ENCODE measurements at regions not wholly inside any gene's neighbourhood (a gene's known extent, or its start where the extent isn't known, plus 50 kb on each side); places are given as distances from the start of the nearest gene placed in this dataset.
A peak's percentile ranks its signal among the peaks of the same experiment; 100 is the strongest.

- H3K79me2 ChIP-seq (ENCODE audit: control insufficient read depth, insufficient read depth, low read length, poor library complexity): no peaks in the 10 kb centered on the region
- no peaks in the 10 kb centered on the region for H3K36me3 ChIP-seq (ENCODE audit: control insufficient read depth in 1 of 2, insufficient read depth in 2 of 2, low read length in 2 of 2)
- no peak overlapping the region for H3K23ac ChIP-seq (ENCODE audit: low read length)
Observed at GRCh38 chr6:71496018-71496721, 207.6 kb downstream of the OGFRL1 start.

GRCh38 chr6:71496722-71497033 is 208.1 kb downstream of the OGFRL1 start:
- no peaks in the 10 kb centered on the region for H3K36me3 ChIP-seq (ENCODE audit: control insufficient read depth in 1 of 2, insufficient read depth in 2 of 2, low read length in 2 of 2)
- no peak overlapping the region for H3K27ac ChIP-seq (ENCODE audit: low read depth, low read length)

More at GRCh38 chr6:71496018-71496721, 207.6 kb downstream of the OGFRL1 start:
- Histone ChIP-seq H3K14ac (ENCODE audit: low read length) (no peak overlapping the region), H2AK5ac (ENCODE audit: low read length) (no peak overlapping the region), H3K4me1 (ENCODE audit: control insufficient read depth in 1 of 2, insufficient read depth in 2 of 2, low read length in 2 of 2) (no peaks in the 10 kb centered on the region), H4K91ac (ENCODE audit: low read depth, low read length) (no peak overlapping the region), H3K4me2 (ENCODE audit: low read length) (no peak overlapping the region), H2BK12ac (ENCODE audit: low read length) (no peak overlapping the region), H3K18ac (ENCODE audit: low read length) (no peak overlapping the region), H2BK5ac (ENCODE audit: low read depth, low read length, poor library complexity) (no peak overlapping the region), H3K79me1 (ENCODE audit: low read length) (no peaks in the 10 kb centered on the region), H3K4me3 (ENCODE audit: low read depth, low read length) (no peak overlapping the region), H3K27me3 (ENCODE audit: insufficient read depth, low read length) (no peaks in the 10 kb centered on the region), H2AFZ (ENCODE audit: insufficient read depth, low read length, poor library complexity) (no peak overlapping the region), H3K9ac (ENCODE audit: low read length) (no peak overlapping the region), H4K8ac (ENCODE audit: low read depth, low read length) (no peak overlapping the region), H4K12ac (ENCODE audit: low read depth, low read length) (no peak overlapping the region), H3K9me3 (ENCODE audit: insufficient read depth, low read depth, low read length) (no peaks in the 10 kb centered on the region), H3K27ac (ENCODE audit: low read depth, low read length) (no peak overlapping the region), H3K4ac (ENCODE audit: low read depth, low read length) (no peak overlapping the region), H2BK120ac (ENCODE audit: insufficient read depth, low read length, poor library complexity) (peak overlapping the region; percentile 33)
- no CpG with 5 or more reads among the region's 5 CpGs for WGBS (ENCODE audit: extremely low coverage, insufficient coverage, insufficient read length)
- no peak for DNase-seq

GRCh38 chr6:71498638-71499037 is 210.0 kb downstream of the OGFRL1 start:
- H3K4me2 ChIP-seq (ENCODE audit: low read length): no peak overlapping the region
- H4K91ac ChIP-seq (ENCODE audit: low read depth, low read length): no peak overlapping the region
- H3K27ac ChIP-seq (ENCODE audit: low read depth, low read length): no peak overlapping the region
- H2BK5ac ChIP-seq (ENCODE audit: low read depth, low read length, poor library complexity): no peak overlapping the region
- no peaks in the 10 kb centered on the region for H3K79me1 ChIP-seq (ENCODE audit: low read length)
- H3K36me3 ChIP-seq (ENCODE audit: control insufficient read depth in 1 of 2, insufficient read depth in 2 of 2, low read length in 2 of 2): no peaks in the 10 kb centered on the region
- DNase-seq: peak in 1 of 2 donors; percentile 32
- no peak overlapping the region for H4K8ac ChIP-seq (ENCODE audit: low read depth, low read length)
- no peak overlapping the region for H2BK120ac ChIP-seq (ENCODE audit: insufficient read depth, low read length, poor library complexity)
- no peak overlapping the region for H2AFZ ChIP-seq (ENCODE audit: insufficient read depth, low read length, poor library complexity)
- H3K18ac ChIP-seq (ENCODE audit: low read length): no peak overlapping the region
- no peak overlapping the region for H3K9ac ChIP-seq (ENCODE audit: low read length)
- peak overlapping the region; percentile 35 for H2AK5ac ChIP-seq (ENCODE audit: low read length)
- no peak overlapping the region for H4K12ac ChIP-seq (ENCODE audit: low read depth, low read length)
- no peak overlapping the region for H3K23ac ChIP-seq (ENCODE audit: low read length)
- H3K4ac ChIP-seq (ENCODE audit: low read depth, low read length): no peak overlapping the region
- no peak overlapping the region for H3K14ac ChIP-seq (ENCODE audit: low read length)
- H2BK12ac ChIP-seq (ENCODE audit: low read length): peak overlapping the region; percentile 36
- no peaks in the 10 kb centered on the region for H3K4me1 ChIP-seq (ENCODE audit: control insufficient read depth in 1 of 2, insufficient read depth in 2 of 2, low read length in 2 of 2)
- no peaks in the 10 kb centered on the region for H3K9me3 ChIP-seq (ENCODE audit: insufficient read depth, low read depth, low read length)
- no peaks in the 10 kb centered on the region for H3K27me3 ChIP-seq (ENCODE audit: insufficient read depth, low read length)
- H3K79me2 ChIP-seq (ENCODE audit: control insufficient read depth, insufficient read depth, low read length, poor library complexity): no peaks in the 10 kb centered on the region
- no peak overlapping the region for H3K4me3 ChIP-seq (ENCODE audit: low read depth, low read length)

More at GRCh38 chr6:71496722-71497033, 208.1 kb downstream of the OGFRL1 start:
- no peak overlapping the region for H2BK120ac ChIP-seq (ENCODE audit: insufficient read depth, low read length, poor library complexity)
- WGBS (ENCODE audit: extremely low coverage, insufficient coverage, insufficient read length): no CpG with 5 or more reads among the region's 2 CpGs
- no peak overlapping the region for H4K91ac ChIP-seq (ENCODE audit: low read depth, low read length)
- H2BK12ac ChIP-seq (ENCODE audit: low read length): no peak overlapping the region
- H2BK5ac ChIP-seq (ENCODE audit: low read depth, low read length, poor library complexity): no peak overlapping the region
- no peaks in the 10 kb centered on the region for H3K79me2 ChIP-seq (ENCODE audit: control insufficient read depth, insufficient read depth, low read length, poor library complexity)
- no peak overlapping the region for H4K12ac ChIP-seq (ENCODE audit: low read depth, low read length)
- H3K9me3 ChIP-seq (ENCODE audit: insufficient read depth, low read depth, low read length): no peaks in the 10 kb centered on the region
- no peaks in the 10 kb centered on the region for H3K4me1 ChIP-seq (ENCODE audit: control insufficient read depth in 1 of 2, insufficient read depth in 2 of 2, low read length in 2 of 2)
- H3K4ac ChIP-seq (ENCODE audit: low read depth, low read length): no peak overlapping the region
- no peak overlapping the region for H3K14ac ChIP-seq (ENCODE audit: low read length)
- no peak overlapping the region for H2AFZ ChIP-seq (ENCODE audit: insufficient read depth, low read length, poor library complexity)
- no peak overlapping the region for H3K9ac ChIP-seq (ENCODE audit: low read length)
- no peak overlapping the region for H3K18ac ChIP-seq (ENCODE audit: low read length)
- H3K4me2 ChIP-seq (ENCODE audit: low read length): no peak overlapping the region
- no peak overlapping the region for H4K8ac ChIP-seq (ENCODE audit: low read depth, low read length)
- no peak overlapping the region for H2AK5ac ChIP-seq (ENCODE audit: low read length)
- no peaks in the 10 kb centered on the region for H3K27me3 ChIP-seq (ENCODE audit: insufficient read depth, low read length)
- H3K4me3 ChIP-seq (ENCODE audit: low read depth, low read length): no peak overlapping the region
- H3K23ac ChIP-seq (ENCODE audit: low read length): no peak overlapping the region
- no peaks in the 10 kb centered on the region for H3K79me1 ChIP-seq (ENCODE audit: low read length)
- DNase-seq: no peak

- Histone ChIP-seq H3K4me3 (ENCODE audit: low read depth, low read length) (no peak overlapping the region), H3K36me3 (ENCODE audit: control insufficient read depth in 1 of 2, insufficient read depth in 2 of 2, low read length in 2 of 2) (no peaks in the 10 kb centered on the region), H3K4me2 (ENCODE audit: low read length) (no peak overlapping the region), H3K14ac (ENCODE audit: low read length) (no peak overlapping the region), H3K18ac (ENCODE audit: low read length) (no peak overlapping the region), H2BK12ac (ENCODE audit: low read length) (peak overlapping the region; percentile 40), H2AK5ac (ENCODE audit: low read length) (no peak overlapping the region), H3K79me1 (ENCODE audit: low read length) (no peaks in the 10 kb centered on the region), H3K4me1 (ENCODE audit: control insufficient read depth in 1 of 2, insufficient read depth in 2 of 2, low read length in 2 of 2) (no peaks in the 10 kb centered on the region), H2BK120ac (ENCODE audit: insufficient read depth, low read length, poor library complexity) (no peak overlapping the region), H3K9ac (ENCODE audit: low read length) (no peak overlapping the region), H3K23ac (ENCODE audit: low read length) (no peak overlapping the region), H4K12ac (ENCODE audit: low read depth, low read length) (no peak overlapping the region), H3K4ac (ENCODE audit: low read depth, low read length) (no peak overlapping the region), H4K91ac (ENCODE audit: low read depth, low read length) (peak overlapping the region; percentile 14), H4K8ac (ENCODE audit: low read depth, low read length) (no peak overlapping the region), H3K79me2 (ENCODE audit: control insufficient read depth, insufficient read depth, low read length, poor library complexity) (no peaks in the 10 kb centered on the region), H2BK5ac (ENCODE audit: low read depth, low read length, poor library complexity) (no peak overlapping the region), H2AFZ (ENCODE audit: insufficient read depth, low read length, poor library complexity) (no peak overlapping the region), H3K27me3 (ENCODE audit: insufficient read depth, low read length) (no peaks in the 10 kb centered on the region), H3K27ac (ENCODE audit: low read depth, low read length) (no peak overlapping the region), H3K9me3 (ENCODE audit: insufficient read depth, low read depth, low read length) (no peaks in the 10 kb centered on the region)
- DNase-seq: no peak
- WGBS (ENCODE audit: extremely low coverage, insufficient coverage, insufficient read length): no CpG with 5 or more reads among the region's 2 CpGs
Observed at GRCh38 chr6:71499667-71500066, 211.1 kb downstream of the OGFRL1 start.
